HepG2 (cell line): ENCODE measurements at regions not wholly inside any gene's neighbourhood (a gene's known extent, or its start where the extent isn't known, plus 50 kb on each side); places are given as distances from the start of the nearest gene placed in this dataset.

ENCODE experiments used
- ATAC-seq: fragments of 200-7000 bp; cut with Tn5 transposase; 3 replicates; pipeline ENCODE4 v1.9.1; 2020; ENCODE audit warnings: mild to moderate bottlenecking, moderate library complexity
- BruUV-seq: library from RNA; stranded (reverse); fragments of 400-500 nt; replicated peaks from 2 replicates; lab custom pipeline; 2021; lab: Mats Ljungman, UMichigan
- CTCF ChIA-PET: fragments of 300-600 bp; formaldehyde crosslinking; extraction: SDS; loops from one replicate; lab custom pipeline; 2021; ENCODE audit warnings: low total read pairs, inconsistent platforms, low intra/inter-chr PET ratio; lab: Yijun Ruan, JAX
- POLR2A ChIA-PET: fragments of 350-600 bp; sonication (Branson Sonifier 250); formaldehyde crosslinking; loops from one replicate; lab custom pipeline; 2020; ENCODE audit warnings: antibody characterized with exemption, inconsistent platforms; lab: Yijun Ruan, JAX
- DNase-seq: peaks from one replicate; pipeline ENCODE4 v3.0.0-alpha.2; 2015; ENCODE audit warnings: low spot score
- FAIRE-seq: peaks from 3 replicates; lab custom pipeline; 2011; peaks lifted over from hg19 to GRCh38; lab: Jason Lieb, UNC
- H2AFZ ChIP-seq: one replicate; pipeline ENCODE4 v1.6.1; 2011; ENCODE audit warnings: low read length, inconsistent platforms
- H3K27ac ChIP-seq: fragments of 300-600 bp; 3 replicates; pipeline ENCODE4 v1.8.0; 2011; ENCODE audit warnings: mixed run types, mild to moderate bottlenecking, mixed read lengths, low read length, inconsistent platforms; ENCODE audit not compliant: insufficient read depth; ENCODE audit errors: extremely low read length
- H3K27me3 ChIP-seq, 2 experiments: fragments of 200-600 bp in 1 of 2; 2 replicates in 1 of 2; 3 replicates in 1 of 2; pipeline versions ENCODE4 v1.6.0 to v1.8.0; 2011; ENCODE audit warnings: low read length in 2 of 2, mild to moderate bottlenecking in 2 of 2, moderate library complexity in 2 of 2, inconsistent platforms in 1 of 2; ENCODE audit not compliant: insufficient read depth in 2 of 2, control insufficient read depth in 1 of 2
- H3K36me3 ChIP-seq, 2 experiments: fragments of 200-600 bp in 1 of 2; replicated peaks in 1 of 2; 2 replicates in 1 of 2; 3 replicates in 1 of 2; pipeline versions ENCODE4 v1.5.1 to v1.8.0; 2011; ENCODE audit warnings: low read length in 2 of 2, inconsistent platforms in 1 of 2; ENCODE audit not compliant: insufficient read depth in 2 of 2, control insufficient read depth in 1 of 2
- H3K4me1 ChIP-seq: 2 replicates; pipeline ENCODE4 v1.5.1; 2012; ENCODE audit warnings: low read length, inconsistent platforms; ENCODE audit not compliant: insufficient read depth
- H3K4me2 ChIP-seq: 2 replicates; pipeline ENCODE4 v1.6.0; 2011; ENCODE audit warnings: low read depth, low read length, inconsistent platforms
- H3K4me3 ChIP-seq, 3 experiments: fragments of 200-600 bp in 1 of 3; sonication (generic), shearing (Covaris generic) in 1 of 3; replicated peaks in 1 of 3; 2 replicates each; pipeline ENCODE4 v1.5.1; 2011 to 2016; ENCODE audit warnings: low read length in 3 of 3, inconsistent platforms in 2 of 3, low read depth in 2 of 3, mild to moderate bottlenecking in 2 of 3, control low read depth in 1 of 3, mixed read lengths in 1 of 3; ENCODE audit not compliant: insufficient read depth in 1 of 3
- H3K79me2 ChIP-seq: one replicate; pipeline ENCODE4 v1.6.1; 2011; ENCODE audit warnings: low read length, inconsistent platforms; ENCODE audit not compliant: insufficient read depth
- H3K9ac ChIP-seq: 2 replicates; pipeline ENCODE4 v1.6.0; 2011; ENCODE audit warnings: mild to moderate bottlenecking, low read depth, low read length, inconsistent platforms; ENCODE audit not compliant: insufficient read depth
- H3K9me3 ChIP-seq: 2 replicates; pipeline ENCODE4 v1.5.1; 2012; ENCODE audit warnings: mild to moderate bottlenecking, low read length
- H4K20me1 ChIP-seq: 2 replicates; pipeline ENCODE4 v1.6.0; 2011; ENCODE audit warnings: inconsistent platforms, mild to moderate bottlenecking, low read length, moderate library complexity; ENCODE audit not compliant: insufficient read depth
- CHD4 ChIP-seq: fragments of 200-600 bp; sonication (generic); IDR thresholded peaks from 2 replicates; pipeline ENCODE4 v1.7.0; 2017; ENCODE audit warnings: mild to moderate bottlenecking, low read length, borderline replicate concordance
- DNMT1 ChIP-seq: sonication (generic); formaldehyde crosslinking; IDR thresholded peaks from 2 replicates; pipeline ENCODE4 v1.5.1; 2020; ENCODE audit warnings: mild to moderate bottlenecking, missing genetic modification reagents
- DZIP1 ChIP-seq: sonication (generic); formaldehyde crosslinking; IDR thresholded peaks from 2 replicates; pipeline ENCODE4 v1.5.0; 2020; ENCODE audit warnings: mild to moderate bottlenecking, missing genetic modification reagents
- ZFP36 ChIP-seq: fragments of 150-350 bp; IDR thresholded peaks from 2 replicates; pipeline ENCODE4 v1.6.1; 2018; ENCODE audit warnings: borderline replicate concordance, low read length, low read depth; ENCODE audit not compliant: partially characterized antibody
- ZMYM2 ChIP-seq: sonication (generic); formaldehyde crosslinking; IDR thresholded peaks from 2 replicates; pipeline ENCODE4 v1.8.0; 2022; ENCODE audit warnings: mild to moderate bottlenecking, missing genetic modification reagents
- ZNF639 ChIP-seq: conservative IDR thresholded peaks from 2 replicates; pipeline ENCODE4 v1.6.1; 2018; ENCODE audit warnings: missing genetic modification reagents
- WGBS: methylation state at CpG from one replicate; pipeline ENCODE4 v1.1.6; 2017; ENCODE audit warnings: low lambda C conversion rate; 5-methylcytosine and 5-hydroxymethylcytosine counted together
- in situ Hi-C: cut with HindIII; loops from 2 replicates; pipeline ENCODE4 v1.10.0; 2017; ENCODE audit warnings: low pct_unique_long_range_greater_than_20kb; ENCODE audit not compliant: extremely low pct_ligation_motif_present
- intact Hi-C: fragments of 100-400 bp; cut with micrococcal nuclease; formaldehyde crosslinking; loops from one replicate; pipeline ENCODE4 v1.10.0; 2022; ENCODE audit not compliant: unreplicated experiment
- TF ChIP-seq, protein P1 (sequence below): sonication (generic); formaldehyde crosslinking; IDR thresholded peaks from 2 replicates; pipeline ENCODE4 v1.5.1; 2020; ENCODE audit warnings: missing genetic modification reagents, mild to moderate bottlenecking, borderline replicate concordance
- TF ChIP-seq, protein P2 (sequence below): sonication (generic); formaldehyde crosslinking; IDR thresholded peaks from 2 replicates; pipeline ENCODE4 v1.4.0; 2020; ENCODE audit warnings: mild to moderate bottlenecking, missing genetic modification reagents

DNA sequence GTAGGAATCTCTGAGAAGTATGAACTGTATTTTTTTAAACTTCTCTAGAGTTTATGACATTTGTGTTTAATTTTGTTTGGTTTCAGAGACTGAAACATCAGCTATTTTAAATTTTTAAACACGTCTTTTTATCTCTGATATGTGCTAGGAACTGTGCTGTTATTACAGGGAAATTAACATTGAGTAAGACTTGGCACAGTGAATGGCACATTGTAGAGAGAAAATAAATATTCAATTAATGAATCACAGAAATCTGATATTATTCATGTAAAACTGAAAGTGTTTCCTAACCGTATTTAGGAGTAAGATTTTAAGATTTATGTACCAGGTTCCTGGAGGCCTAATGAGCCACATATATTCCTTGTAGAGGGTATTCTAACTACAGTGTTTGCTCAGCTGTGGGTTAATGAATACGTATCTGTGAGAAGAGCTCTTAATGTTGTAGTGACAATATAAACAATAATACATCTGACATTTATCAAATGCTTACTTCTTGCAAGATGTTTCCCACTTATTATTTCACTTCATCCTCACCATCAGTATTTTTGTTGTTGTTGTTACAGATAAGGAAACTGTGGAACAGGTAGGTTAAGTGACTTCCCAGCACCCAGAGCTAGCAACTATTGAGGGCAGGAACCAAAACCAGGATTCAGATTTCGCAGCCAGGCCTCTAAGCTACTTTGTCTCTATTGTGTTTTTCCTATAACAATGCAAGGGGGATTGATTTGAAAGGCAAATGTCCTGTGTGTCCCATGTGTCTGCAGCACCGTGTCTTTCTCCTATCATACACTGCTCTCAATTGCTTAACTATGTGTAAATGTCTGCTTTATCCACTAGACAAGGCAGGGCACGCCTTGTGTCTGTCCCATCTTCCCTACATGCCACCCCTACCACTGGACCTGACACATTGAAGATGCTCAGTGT, 121.1 kb upstream of the FAM9C start:
- Histone ChIP-seq H3K9me3 (no peaks in the 10 kb centered on the region), H3K4me1 (0 out of 2 replicates have a peak, but pooled peaks cover 6% of the 10 kb centered on the region), H3K36me3 (no peaks in the 10 kb centered on the region), H4K20me1 (no peaks in the 10 kb centered on the region), H3K9ac (no peak overlapping the region), H3K79me2 (no peaks in the 10 kb centered on the region), H3K27ac (no peak overlapping the region), H3K4me2 (no peak overlapping the region), H3K27me3 (no peaks in the 10 kb centered on the region), H2AFZ (no peak overlapping the region), H3K4me3 (no peak overlapping the region)
- POLR2A ChIA-PET = no interaction called here
- ATAC-seq = no peak
- CTCF ChIA-PET = no interaction called here
- in situ Hi-C loops (no loop called here), intact Hi-C loops (no loop called here)
- no peak for DNase-seq
- no TSS peak for BruUV-seq
- no peak for FAIRE-seq
- 38% methylated on average over 6 of the region's 6 CpGs for WGBS
- TF ChIP-seq, protein P1, sequence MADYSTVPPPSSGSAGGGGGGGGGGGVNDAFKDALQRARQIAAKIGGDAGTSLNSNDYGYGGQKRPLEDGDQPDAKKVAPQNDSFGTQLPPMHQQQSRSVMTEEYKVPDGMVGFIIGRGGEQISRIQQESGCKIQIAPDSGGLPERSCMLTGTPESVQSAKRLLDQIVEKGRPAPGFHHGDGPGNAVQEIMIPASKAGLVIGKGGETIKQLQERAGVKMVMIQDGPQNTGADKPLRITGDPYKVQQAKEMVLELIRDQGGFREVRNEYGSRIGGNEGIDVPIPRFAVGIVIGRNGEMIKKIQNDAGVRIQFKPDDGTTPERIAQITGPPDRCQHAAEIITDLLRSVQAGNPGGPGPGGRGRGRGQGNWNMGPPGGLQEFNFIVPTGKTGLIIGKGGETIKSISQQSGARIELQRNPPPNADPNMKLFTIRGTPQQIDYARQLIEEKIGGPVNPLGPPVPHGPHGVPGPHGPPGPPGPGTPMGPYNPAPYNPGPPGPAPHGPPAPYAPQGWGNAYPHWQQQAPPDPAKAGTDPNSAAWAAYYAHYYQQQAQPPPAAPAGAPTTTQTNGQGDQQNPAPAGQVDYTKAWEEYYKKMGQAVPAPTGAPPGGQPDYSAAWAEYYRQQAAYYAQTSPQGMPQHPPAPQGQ (CRISPR knock-in tag) = no peak
- TF ChIP-seq DZIP1 (CRISPR knock-in tag) (no peak), CHD4 (no peak), ZFP36 (no peak), DNMT1 (CRISPR knock-in tag) (no peak), ZMYM2 (CRISPR knock-in tag) (no peak), ZNF639 (CRISPR knock-in tag) (no peak)
- TF ChIP-seq, protein P2, sequence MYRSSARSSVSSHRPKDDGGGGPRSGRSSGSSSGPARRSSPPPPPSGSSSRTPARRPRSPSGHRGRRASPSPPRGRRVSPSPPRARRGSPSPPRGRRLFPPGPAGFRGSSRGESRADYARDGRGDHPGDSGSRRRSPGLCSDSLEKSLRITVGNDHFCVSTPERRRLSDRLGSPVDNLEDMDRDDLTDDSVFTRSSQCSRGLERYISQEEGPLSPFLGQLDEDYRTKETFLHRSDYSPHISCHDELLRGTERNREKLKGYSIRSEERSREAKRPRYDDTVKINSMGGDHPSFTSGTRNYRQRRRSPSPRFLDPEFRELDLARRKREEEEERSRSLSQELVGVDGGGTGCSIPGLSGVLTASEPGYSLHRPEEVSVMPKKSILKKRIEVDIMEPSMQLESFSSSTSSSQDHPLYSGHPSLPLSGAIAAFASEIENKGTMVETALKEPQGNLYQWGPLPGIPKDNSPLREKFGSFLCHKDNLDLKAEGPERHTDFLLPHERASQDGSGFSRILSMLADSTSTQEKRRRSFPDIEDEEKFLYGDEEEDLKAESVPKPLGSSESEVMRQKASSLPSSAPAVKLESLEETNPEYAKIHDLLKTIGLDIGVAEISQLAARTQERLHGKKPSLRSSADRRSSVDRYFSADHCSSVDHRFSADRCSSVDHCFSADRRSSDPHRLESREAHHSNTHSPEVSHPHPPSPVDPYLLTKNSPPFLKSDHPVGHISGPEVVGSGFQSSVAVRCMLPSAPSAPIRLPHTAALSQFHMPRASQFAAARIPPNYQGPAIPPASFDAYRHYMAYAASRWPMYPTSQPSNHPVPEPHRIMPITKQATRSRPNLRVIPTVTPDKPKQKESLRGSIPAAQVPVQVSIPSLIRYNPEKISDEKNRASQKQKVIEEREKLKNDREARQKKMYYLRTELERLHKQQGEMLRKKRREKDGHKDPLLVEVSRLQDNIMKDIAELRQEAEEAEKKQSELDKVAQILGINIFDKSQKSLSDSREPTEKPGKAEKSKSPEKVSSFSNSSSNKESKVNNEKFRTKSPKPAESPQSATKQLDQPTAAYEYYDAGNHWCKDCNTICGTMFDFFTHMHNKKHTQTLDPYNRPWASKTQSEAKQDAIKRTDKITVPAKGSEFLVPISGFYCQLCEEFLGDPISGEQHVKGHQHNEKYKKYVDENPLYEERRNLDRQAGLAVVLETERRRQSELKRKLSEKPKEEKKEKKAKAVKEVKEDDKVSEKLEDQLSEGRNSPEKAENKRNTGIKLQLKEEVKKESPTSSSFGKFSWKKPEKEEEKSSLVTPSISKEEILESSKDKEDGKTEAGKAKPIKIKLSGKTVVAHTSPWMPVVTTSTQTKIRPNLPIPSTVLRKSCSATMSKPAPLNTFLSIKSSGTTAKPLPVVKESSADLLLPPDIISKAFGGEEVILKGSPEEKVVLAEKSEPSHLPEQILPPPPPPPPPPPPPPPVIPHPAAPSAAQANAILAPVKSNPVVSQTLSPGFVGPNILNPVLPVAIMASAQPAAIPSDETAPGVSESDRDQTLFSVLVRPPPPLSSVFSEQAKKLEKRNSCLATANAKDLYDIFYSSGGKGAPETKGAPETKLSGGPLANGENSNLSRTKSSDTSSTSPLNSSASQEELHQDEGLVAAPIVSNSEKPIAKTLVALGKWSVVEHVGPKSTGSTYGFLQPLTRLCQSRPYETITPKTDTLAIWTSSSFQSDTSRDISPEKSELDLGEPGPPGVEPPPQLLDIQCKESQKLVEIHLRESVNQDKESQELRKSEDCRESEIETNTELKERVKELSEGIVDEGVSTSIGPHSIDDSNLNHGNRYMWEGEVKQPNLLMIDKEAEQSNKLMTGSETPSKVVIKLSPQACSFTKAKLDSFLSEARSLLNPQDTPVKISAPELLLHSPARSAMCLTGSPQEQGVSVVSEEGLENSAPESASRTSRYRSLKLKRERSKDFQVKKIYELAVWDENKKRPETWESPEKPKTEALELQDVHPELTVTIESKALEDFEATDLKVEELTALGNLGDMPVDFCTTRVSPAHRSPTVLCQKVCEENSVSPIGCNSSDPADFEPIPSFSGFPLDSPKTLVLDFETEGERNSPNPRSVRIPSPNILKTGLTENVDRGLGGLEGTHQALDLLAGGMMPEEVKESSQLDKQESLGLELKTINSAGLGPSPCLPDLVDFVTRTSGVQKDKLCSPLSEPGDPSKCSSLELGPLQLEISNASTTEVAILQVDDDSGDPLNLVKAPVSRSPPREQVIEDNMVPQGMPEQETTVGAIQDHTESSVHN (CRISPR knock-in tag) = no peak
